Activated T-helper 17 cell treated with anti-CD3 and anti-CD28 coated beads, Interleukin-2, amount 50 U/mL, for 72 hours (primary cell): ENCODE measurements at regions not wholly inside any gene's neighbourhood (a gene's known extent, or its start where the extent isn't known, plus 50 kb on each side); places are given as distances from the start of the nearest gene placed in this dataset.
"Not testable (repeated sequence)": the region's sequence is repeated elsewhere in the genome, so short reads cannot be mapped to it uniquely, and the experiment has no call there.

Experiments
- ATAC-seq: fragments of 150-1000 bp; cut with Tn5 transposase; replicated peaks from 2 replicates; pipeline ENCODE4 v1.10.0; 2021; ENCODE audit warnings: mild to moderate bottlenecking, moderate library complexity
- H3K27ac Mint-ChIP-seq: one replicate; pipeline ENCODE4 v1.8.0; 2022; ENCODE audit warnings: mixed read lengths
- H3K27me3 Mint-ChIP-seq: one replicate; pipeline ENCODE4 v1.8.0; 2022; ENCODE audit warnings: mixed read lengths
- H3K36me3 Mint-ChIP-seq: one replicate; pipeline ENCODE4 v1.8.0; 2022; ENCODE audit warnings: low read depth, mild to moderate bottlenecking, mixed read lengths
- H3K4me1 Mint-ChIP-seq: one replicate; pipeline ENCODE4 v1.8.0; 2022; ENCODE audit warnings: mixed read lengths
- H3K4me3 Mint-ChIP-seq: one replicate; pipeline ENCODE4 v1.8.0; 2022; ENCODE audit warnings: mild to moderate bottlenecking, mixed read lengths
- H3K9me3 Mint-ChIP-seq: one replicate; pipeline ENCODE4 v1.8.0; 2022; ENCODE audit warnings: mixed read lengths

- ATAC-seq = no peak
- Mint-ChIP-seq H3K27me3 (no peaks in the 10 kb centered on the region), H3K4me3 (no peak overlapping the region), H3K27ac (no peak overlapping the region), H3K4me1 (no peaks in the 10 kb centered on the region), H3K36me3 (no peaks in the 10 kb centered on the region), H3K9me3 (no peaks in the 10 kb centered on the region)
Observed at GRCh38 chr4:79209081-79209480, 116.8 kb downstream of the NAA11 start.

GRCh38 chr4:79207281-79207680, 118.6 kb downstream of the NAA11 start:
- Mint-ChIP-seq H3K27ac (no peak overlapping the region), H3K4me1 (no peaks in the 10 kb centered on the region), H3K4me3 (no peak overlapping the region), H3K36me3 (no peaks in the 10 kb centered on the region), H3K9me3 (no peaks in the 10 kb centered on the region), H3K27me3 (no peaks in the 10 kb centered on the region)
- ATAC-seq = no peak

- Mint-ChIP-seq H3K27me3 (peaks cover 4% of the 10 kb centered on the region), H3K4me3 (no peak overlapping the region), H3K4me1 (no peaks in the 10 kb centered on the region), H3K9me3 (no peaks in the 10 kb centered on the region), H3K36me3 (no peaks in the 10 kb centered on the region), H3K27ac (no peak overlapping the region)
- no peak for ATAC-seq
Observed at GRCh38 chr4:79206660-79207059, 119.2 kb downstream of the NAA11 start.

- H3K27me3 Mint-ChIP-seq = peaks cover 4% of the 10 kb centered on the region
- H3K4me1 Mint-ChIP-seq = no peaks in the 10 kb centered on the region
- no peaks in the 10 kb centered on the region for H3K36me3 Mint-ChIP-seq
- no peak for ATAC-seq
- no peak overlapping the region for H3K4me3 Mint-ChIP-seq
- no peaks in the 10 kb centered on the region for H3K9me3 Mint-ChIP-seq
- H3K27ac Mint-ChIP-seq = no peak overlapping the region
Observed at GRCh38 chr4:79205121-79205520, 120.7 kb downstream of the NAA11 start.

GRCh38 chr4:79201971-79202370, 123.9 kb downstream of the NAA11 start:
- Mint-ChIP-seq H3K4me3 (no peak overlapping the region), H3K27ac (no peak overlapping the region)
- ATAC-seq = no peak

GRCh38 chr4:79199743-79200142, 126.1 kb downstream of the NAA11 start:
- H3K4me1 Mint-ChIP-seq = no peaks in the 10 kb centered on the region
- no peak for ATAC-seq

More at GRCh38 chr4:79201971-79202370, 123.9 kb downstream of the NAA11 start:
- H3K36me3 Mint-ChIP-seq = no peaks in the 10 kb centered on the region
- no peaks in the 10 kb centered on the region for H3K9me3 Mint-ChIP-seq
- no peaks in the 10 kb centered on the region for H3K4me1 Mint-ChIP-seq
- H3K27me3 Mint-ChIP-seq = peaks cover 4% of the 10 kb centered on the region

GRCh38 chr4:79198951-79199587, 126.8 kb downstream of the NAA11 start:
- no peak for ATAC-seq
- no peak overlapping the region for H3K27ac Mint-ChIP-seq
- H3K4me1 Mint-ChIP-seq = no peaks in the 10 kb centered on the region
- H3K9me3 Mint-ChIP-seq = peaks cover 4% of the 10 kb centered on the region
- no peaks in the 10 kb centered on the region for H3K36me3 Mint-ChIP-seq
- H3K4me3 Mint-ChIP-seq = no peak overlapping the region
- peaks cover 4% of the 10 kb centered on the region for H3K27me3 Mint-ChIP-seq

More at GRCh38 chr4:79199743-79200142, 126.1 kb downstream of the NAA11 start:
- no peaks in the 10 kb centered on the region for H3K36me3 Mint-ChIP-seq
- no peak overlapping the region for H3K4me3 Mint-ChIP-seq
- peaks cover 4% of the 10 kb centered on the region for H3K27me3 Mint-ChIP-seq
- no peaks in the 10 kb centered on the region for H3K9me3 Mint-ChIP-seq
- H3K27ac Mint-ChIP-seq = no peak overlapping the region

- Mint-ChIP-seq H3K36me3 (no peaks in the 10 kb centered on the region), H3K4me3 (no peak overlapping the region), H3K4me1 (no peaks in the 10 kb centered on the region), H3K9me3 (peaks cover 4% of the 10 kb centered on the region), H3K27me3 (peaks cover 4% of the 10 kb centered on the region), H3K27ac (no peak overlapping the region)
- no peak for ATAC-seq
Observed at GRCh38 chr4:79197275-79198009, 128.4 kb downstream of the NAA11 start.

- not testable (repeated sequence) for H3K4me3 Mint-ChIP-seq, ATAC-seq, H3K27me3 Mint-ChIP-seq, H3K4me1 Mint-ChIP-seq, H3K36me3 Mint-ChIP-seq, H3K27ac Mint-ChIP-seq
- peaks cover 14% of the 10 kb centered on the region for H3K9me3 Mint-ChIP-seq
Observed at GRCh38 chr4:79191292-79191691, 134.6 kb downstream of the NAA11 start.

GRCh38 chr4:79185526-79186045, 140.3 kb downstream of the NAA11 start:
- Mint-ChIP-seq H3K27ac (no peak overlapping the region), H3K9me3 (peaks cover 11% of the 10 kb centered on the region), H3K27me3 (no peaks in the 10 kb centered on the region), H3K4me3 (no peak overlapping the region), H3K4me1 (no peaks in the 10 kb centered on the region), H3K36me3 (no peaks in the 10 kb centered on the region)
- no peak for ATAC-seq

GRCh38 chr4:79184476-79184875, 141.4 kb downstream of the NAA11 start:
- ATAC-seq = no peak
- no peaks in the 10 kb centered on the region for H3K27me3 Mint-ChIP-seq
- H3K4me1 Mint-ChIP-seq = no peaks in the 10 kb centered on the region
- no peak overlapping the region for H3K4me3 Mint-ChIP-seq
- H3K9me3 Mint-ChIP-seq = peaks cover 11% of the 10 kb centered on the region
- no peaks in the 10 kb centered on the region for H3K36me3 Mint-ChIP-seq
- no peak overlapping the region for H3K27ac Mint-ChIP-seq

GRCh38 chr4:79182209-79182608, 143.7 kb downstream of the NAA11 start:
- Mint-ChIP-seq H3K9me3 (peaks cover 3% of the 10 kb centered on the region), H3K27me3 (no peaks in the 10 kb centered on the region), H3K4me1 (no peaks in the 10 kb centered on the region), H3K4me3 (no peak overlapping the region), H3K27ac (no peak overlapping the region), H3K36me3 (no peaks in the 10 kb centered on the region)
- no peak for ATAC-seq

GRCh38 chr4:79181190-79181589, 144.7 kb downstream of the NAA11 start:
- Mint-ChIP-seq H3K27me3 (no peaks in the 10 kb centered on the region), H3K9me3 (no peaks in the 10 kb centered on the region), H3K36me3 (no peaks in the 10 kb centered on the region), H3K4me3 (no peak overlapping the region), H3K4me1 (no peaks in the 10 kb centered on the region), H3K27ac (no peak overlapping the region)
- no peak for ATAC-seq

GRCh38 chr4:79178760-79179159, 147.1 kb downstream of the NAA11 start:
- H3K4me1 Mint-ChIP-seq = no peaks in the 10 kb centered on the region
- H3K9me3 Mint-ChIP-seq = no peaks in the 10 kb centered on the region
- H3K27me3 Mint-ChIP-seq = no peaks in the 10 kb centered on the region
- H3K27ac Mint-ChIP-seq = no peak overlapping the region
- no peaks in the 10 kb centered on the region for H3K36me3 Mint-ChIP-seq
- ATAC-seq = no peak
- H3K4me3 Mint-ChIP-seq = no peak overlapping the region

- no peaks in the 10 kb centered on the region for H3K4me1 Mint-ChIP-seq
- no peaks in the 10 kb centered on the region for H3K27me3 Mint-ChIP-seq
- no peak overlapping the region for H3K27ac Mint-ChIP-seq
- H3K36me3 Mint-ChIP-seq = no peaks in the 10 kb centered on the region
- ATAC-seq = no peak
- H3K4me3 Mint-ChIP-seq = no peak overlapping the region
- no peaks in the 10 kb centered on the region for H3K9me3 Mint-ChIP-seq
Observed at GRCh38 chr4:79177388-79177787, 148.5 kb downstream of the NAA11 start.
